ENCODE measurements at regions not wholly inside any gene's neighbourhood (a gene's known extent, or its start where the extent isn't known, plus 50 kb on each side); places are given as distances from the start of the nearest gene placed in this dataset.
A peak's percentile ranks its signal among the peaks of the same experiment; 100 is the strongest.
"Not testable (repeated sequence)": the region's sequence is repeated elsewhere in the genome, so short reads cannot be mapped to it uniquely, and the experiment has no call there.

DNA sequence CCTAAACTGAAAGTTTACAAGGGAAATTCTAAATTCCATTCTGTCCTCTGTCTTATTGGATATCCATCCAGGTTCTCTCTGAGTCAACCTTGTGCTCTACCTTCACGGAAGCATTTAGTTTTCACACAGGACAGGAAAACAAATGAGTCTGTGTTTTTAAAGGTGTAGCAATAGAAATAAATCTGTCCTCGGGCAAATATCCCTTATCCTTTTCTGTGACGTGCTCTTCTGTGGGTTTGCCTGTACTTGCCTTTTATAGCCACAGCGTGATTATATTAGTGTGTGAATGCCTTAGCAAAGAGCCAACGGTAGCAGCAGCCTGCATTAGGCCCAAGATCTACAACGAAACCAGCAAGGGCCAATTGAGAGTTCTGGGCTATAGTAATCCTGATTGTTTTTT is 127.2 kb upstream of the PLSCR5 start:
- DNase-seq: no peak

DNA sequence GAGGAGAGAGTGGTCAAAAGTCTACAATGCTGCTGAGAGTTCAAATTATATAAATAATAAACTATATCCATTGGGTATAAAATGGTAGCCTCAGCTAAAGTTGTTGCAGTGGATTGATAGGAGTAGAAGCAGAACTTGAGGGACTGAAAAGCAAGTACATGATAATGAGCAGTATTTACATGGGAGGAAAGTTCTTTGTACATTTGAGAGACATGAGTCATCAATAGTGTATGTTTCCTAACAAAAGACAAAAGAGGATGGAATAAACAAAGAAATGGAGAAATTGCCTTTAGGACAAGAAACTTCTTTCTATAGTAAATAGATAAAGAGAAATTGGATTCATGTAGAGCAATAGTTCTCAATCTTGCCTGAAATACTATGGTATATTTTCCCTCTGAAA is 110.0 kb upstream of the PLSCR5 start:
- peak; percentile 32 for DNase-seq

- peak; percentile 88 for DNase-seq
Measured at GRCh38 chr3:146712806-146713205, 107.7 kb upstream of the PLSCR5 start.

DNA sequence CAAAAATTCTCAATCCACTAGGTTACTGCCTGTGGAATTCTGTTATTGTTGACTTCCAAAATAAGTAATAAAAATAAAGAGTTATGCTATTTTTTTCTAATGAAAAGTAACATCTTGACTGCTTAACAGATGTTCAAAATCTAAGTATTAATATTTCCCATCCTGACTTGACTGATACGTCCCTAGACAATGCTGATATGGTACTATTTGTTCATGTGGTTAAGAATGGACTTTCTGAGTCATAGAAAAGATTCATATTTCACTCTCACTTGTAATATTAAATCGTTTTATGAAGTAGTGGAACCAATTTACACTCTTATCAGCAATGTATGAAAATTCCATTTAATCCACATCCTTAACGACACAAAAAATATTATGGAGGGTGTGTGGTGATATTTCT is 104.8 kb upstream of the PLSCR5 start:
- DNase-seq: peak; percentile 24

GRCh38 chr3:146705225-146705624 is 100.1 kb upstream of the PLSCR5 start:
- no peak for DNase-seq

DNA sequence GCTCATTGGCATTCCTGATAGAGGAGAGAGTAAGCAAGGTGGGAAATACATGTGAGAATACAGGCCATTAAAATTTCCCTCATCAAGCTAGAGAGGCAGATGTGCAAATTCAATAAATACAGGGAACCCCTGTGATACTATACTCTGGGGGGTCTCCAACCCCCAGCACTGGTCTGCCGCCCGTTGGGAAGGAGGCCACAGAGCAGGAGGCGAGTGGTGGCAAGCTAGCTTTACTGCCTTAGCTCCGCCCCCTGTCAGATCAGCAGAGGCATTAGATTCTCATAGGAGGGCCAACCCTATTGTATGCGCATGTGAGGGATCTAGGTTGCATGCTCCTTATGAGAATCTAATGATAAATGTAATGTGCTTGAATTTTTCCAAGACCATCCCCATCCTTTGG is 97.1 kb upstream of the PLSCR5 start:
- no peak for DNase-seq

GRCh38 chr3:146701246-146701645 is 96.1 kb upstream of the PLSCR5 start:
- no peak for DNase-seq

GRCh38 chr3:146700025-146700424 is 94.9 kb upstream of the PLSCR5 start:
- not testable (repeated sequence) for DNase-seq

DNA sequence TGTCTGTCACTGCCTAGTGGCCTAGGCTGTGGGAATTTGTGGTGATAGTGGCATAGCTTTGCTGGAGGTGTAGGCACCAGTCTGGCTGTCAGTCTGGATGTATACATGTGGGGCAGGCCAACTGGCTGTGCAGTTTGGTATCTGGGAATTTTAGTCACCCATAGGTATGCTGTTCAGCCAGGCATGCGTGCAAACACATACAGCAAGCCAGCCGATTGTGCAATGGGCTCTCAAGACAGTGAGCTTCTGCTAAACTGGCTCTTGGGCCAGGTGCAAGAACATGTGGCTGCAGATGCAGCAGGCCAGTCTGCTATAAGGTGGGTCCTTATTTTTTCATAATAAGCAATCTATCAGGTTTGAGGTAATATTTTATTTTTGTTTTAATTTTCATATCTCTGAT is 87.1 kb upstream of the PLSCR5 start:
- DNase-seq: no peak

- DNase-seq: no peak
Measured at GRCh38 chr3:146685050-146685814, 80.1 kb upstream of the PLSCR5 start.

DNA sequence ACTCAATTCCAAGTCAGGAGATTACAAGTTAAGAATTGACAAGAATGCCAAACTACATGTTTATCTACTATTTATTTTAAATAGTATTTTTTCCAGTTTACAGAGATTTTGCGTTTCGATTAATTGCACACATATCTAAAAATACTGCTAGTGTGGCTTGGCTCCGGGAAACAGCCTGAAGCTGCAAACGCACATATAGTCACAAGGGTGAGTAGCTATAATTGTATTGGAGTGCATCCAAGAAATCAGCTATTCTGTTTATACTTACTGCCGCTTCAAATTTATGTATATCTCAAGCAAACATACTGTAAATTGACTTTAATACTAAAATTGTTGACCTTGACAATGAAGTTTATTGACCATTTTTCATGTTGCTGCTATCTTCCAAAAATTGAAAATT is 77.0 kb upstream of the PLSCR5 start:
- peak; percentile 27 for DNase-seq

GRCh38 chr3:146680617-146681016 is 75.5 kb upstream of the PLSCR5 start:
- no peak for DNase-seq

DNA sequence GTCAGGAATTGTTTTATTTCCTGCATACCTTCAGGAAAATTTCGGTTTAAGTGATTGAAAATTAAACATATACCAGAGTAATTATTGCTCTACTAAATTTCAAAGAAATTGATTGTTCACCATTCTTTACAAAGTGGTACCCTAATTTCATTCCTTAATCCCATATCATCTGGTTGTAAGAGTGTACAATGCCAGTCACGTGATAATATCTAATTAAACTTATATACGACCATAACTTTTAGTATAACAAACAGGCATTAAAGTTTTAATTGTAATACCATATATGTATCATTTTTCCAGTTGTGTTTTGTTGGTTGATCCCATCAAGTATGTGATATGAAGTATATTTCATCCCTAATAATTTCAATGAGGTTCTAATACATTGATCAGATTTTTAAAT is 74.8 kb upstream of the PLSCR5 start:
- DNase-seq: no peak

- no peak for DNase-seq
Measured at GRCh38 chr3:146679191-146679590, 74.0 kb upstream of the PLSCR5 start.

- DNase-seq: no peak
Measured at GRCh38 chr3:146672941-146673340, 67.8 kb upstream of the PLSCR5 start.

GRCh38 chr3:146664403-146664802 is 59.3 kb upstream of the PLSCR5 start:
- DNase-seq: no peak

DNA sequence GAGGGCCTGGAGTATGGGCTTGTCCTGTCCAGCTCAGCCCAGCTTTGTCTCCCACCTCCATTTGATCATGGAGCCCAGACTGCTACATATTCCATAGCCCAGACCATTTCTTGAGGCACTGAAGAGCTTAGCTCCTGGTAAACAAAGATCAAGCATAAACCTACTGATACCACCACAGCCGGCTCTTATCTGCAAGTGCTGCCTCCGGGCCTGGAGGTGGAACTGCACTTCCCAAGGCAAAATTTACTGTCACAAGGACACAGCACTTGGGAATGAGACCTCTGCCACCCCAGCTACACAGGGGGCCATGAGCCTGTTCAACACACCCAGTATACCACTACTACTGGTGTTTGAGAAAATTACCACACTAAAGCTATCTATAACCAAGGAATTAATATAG is 53.7 kb upstream of the PLSCR5 start:
- DNase-seq: no peak

DNA sequence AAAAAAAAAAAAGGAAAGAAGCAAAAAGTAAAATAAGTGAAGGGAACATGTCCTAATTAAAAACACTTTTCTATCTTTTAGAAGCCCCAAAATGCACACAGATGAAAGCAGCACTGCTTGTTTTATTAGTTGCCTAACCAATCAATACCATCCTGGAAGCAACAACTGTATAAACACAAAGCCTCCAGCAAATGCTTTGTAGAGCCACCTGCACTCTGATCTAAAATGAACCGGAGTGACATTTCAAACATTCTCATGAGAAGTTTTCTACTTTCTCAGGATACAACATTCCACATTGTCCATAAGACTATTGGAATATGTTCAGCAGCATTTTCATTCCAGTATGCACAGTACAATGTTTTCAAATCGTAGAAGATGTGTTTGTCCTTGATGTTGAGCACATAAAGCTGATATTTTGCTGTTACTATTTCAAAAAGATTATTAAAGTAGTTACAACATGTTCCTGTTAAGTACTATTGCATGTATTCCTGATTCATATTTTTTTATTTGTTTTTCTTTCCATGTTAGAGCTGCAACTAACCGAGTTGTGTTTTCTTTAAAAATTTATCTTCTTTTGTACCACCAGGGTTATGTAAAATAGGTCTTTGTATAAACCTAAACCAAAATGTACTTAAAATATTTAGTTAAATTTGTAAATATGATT is 50.3 kb upstream of the PLSCR5 start:
- DNase-seq: no peak
